WTC11 (cell line): ENCODE measurements at regions not wholly inside any gene's neighbourhood (a gene's known extent, or its start where the extent isn't known, plus 50 kb on each side); places are given as distances from the start of the nearest gene placed in this dataset.

Source experiments
- ARID4B ChIP-seq: sonication (generic); formaldehyde crosslinking; IDR thresholded peaks from 2 replicates; pipeline ENCODE4 v1.8.0; 2023; ENCODE audit warnings: missing genetic modification reagents, mild to moderate bottlenecking, borderline replicate concordance
- CTCF ChIP-seq: fragments of 200-600 bp; IDR thresholded peaks from 2 replicates; pipeline ENCODE4 v1.8.0; 2022; ENCODE audit warnings: antibody characterized with exemption
- JUN ChIP-seq: sonication (generic); formaldehyde crosslinking; IDR thresholded peaks from 2 replicates; pipeline ENCODE4 v1.8.0; 2023; ENCODE audit warnings: mild to moderate bottlenecking, missing genetic modification reagents
- MLX ChIP-seq: sonication (generic); formaldehyde crosslinking; IDR thresholded peaks from 2 replicates; pipeline ENCODE4 v1.8.1; 2023; ENCODE audit warnings: mild to moderate bottlenecking, missing genetic modification reagents, moderate library complexity
- NFYB ChIP-seq: sonication (generic); formaldehyde crosslinking; conservative IDR thresholded peaks from 2 replicates; pipeline ENCODE4 v1.8.0; 2022; ENCODE audit warnings: low read depth, missing genetic modification reagents
- USF2 ChIP-seq: sonication (generic); formaldehyde crosslinking; IDR thresholded peaks from 2 replicates; pipeline ENCODE4 v1.8.1; 2023; ENCODE audit warnings: mild to moderate bottlenecking, missing genetic modification reagents, moderate library complexity
- ZNF232 ChIP-seq: sonication (generic); formaldehyde crosslinking; IDR thresholded peaks from 2 replicates; pipeline ENCODE4 v1.8.0; 2022; ENCODE audit warnings: mild to moderate bottlenecking, missing genetic modification reagents
- ZNF423 ChIP-seq: fragments of 250-450 bp; sonication (Bioruptor Pico); IDR thresholded peaks from 2 replicates; pipeline ENCODE4 v2.1.2; 2022; ENCODE audit warnings: mild to moderate bottlenecking, moderate library complexity
- ZNF512 ChIP-seq: sonication (generic); formaldehyde crosslinking; IDR thresholded peaks from 2 replicates; pipeline ENCODE4 v1.8.1; 2022; ENCODE audit warnings: missing genetic modification reagents, borderline replicate concordance

- TF ChIP-seq CTCF: no peak
- TF ChIP-seq MLX (CRISPR knock-in tag): no peak
- no peak for TF ChIP-seq NFYB (CRISPR knock-in tag)
- TF ChIP-seq JUN (CRISPR knock-in tag): no peak
- no peak for TF ChIP-seq USF2 (CRISPR knock-in tag)
- no peak for TF ChIP-seq ZNF512 (CRISPR knock-in tag)
- no peak for TF ChIP-seq ARID4B (CRISPR knock-in tag)
- no peak for TF ChIP-seq ZNF423 (CRISPR knock-in tag)
- TF ChIP-seq ZNF232 (CRISPR knock-in tag): no peak
Measured at GRCh38 chr1:81678779-81679178, 122.0 kb upstream of the ADGRL2 start.
